HG03097 (cell line): ENCODE measurements at regions not wholly inside any gene's neighbourhood (a gene's known extent, or its start where the extent isn't known, plus 50 kb on each side); places are given as distances from the start of the nearest gene placed in this dataset.
"Not testable (repeated sequence)": the region's sequence is repeated elsewhere in the genome, so short reads cannot be mapped to it uniquely, and the experiment has no call there.

Source experiments
- ATAC-seq: cut with Tn5 transposase; IDR thresholded peaks from one replicate; pipeline ENCODE4 v1.9.1; 2021; ENCODE audit not compliant: unreplicated experiment, low FRiP score

DNA sequence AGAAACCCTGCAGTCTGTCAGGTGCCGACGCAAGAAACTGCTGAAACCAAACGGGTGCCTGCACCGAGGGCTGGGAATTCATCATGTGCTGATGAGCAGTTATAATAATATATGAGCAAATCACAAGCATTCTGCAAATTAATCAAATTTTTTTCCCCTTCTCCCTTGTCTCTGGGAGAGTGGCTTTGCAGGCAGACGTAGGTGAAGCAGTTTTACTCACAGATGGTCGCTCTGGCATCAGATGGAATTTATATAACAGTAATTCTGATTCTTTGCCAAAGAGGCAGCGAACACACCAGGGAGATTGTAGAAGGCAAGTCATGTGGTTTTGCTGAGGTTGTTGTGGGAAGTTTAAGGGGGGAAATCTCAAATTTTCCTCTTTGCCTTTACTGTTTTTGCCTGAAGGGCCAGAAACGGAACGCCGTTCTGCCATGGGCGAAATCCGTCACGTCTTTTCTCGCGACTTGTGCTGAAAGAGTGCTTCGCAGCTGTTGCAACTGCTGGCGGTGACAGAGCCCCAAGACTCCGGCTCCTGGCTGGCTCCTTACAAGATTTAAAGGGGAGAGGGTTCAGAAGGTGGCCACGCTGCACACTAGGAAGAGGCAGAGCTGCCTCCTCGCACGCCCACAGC is 320.1 kb downstream of the ZNF536 start:
- no peak for ATAC-seq

DNA sequence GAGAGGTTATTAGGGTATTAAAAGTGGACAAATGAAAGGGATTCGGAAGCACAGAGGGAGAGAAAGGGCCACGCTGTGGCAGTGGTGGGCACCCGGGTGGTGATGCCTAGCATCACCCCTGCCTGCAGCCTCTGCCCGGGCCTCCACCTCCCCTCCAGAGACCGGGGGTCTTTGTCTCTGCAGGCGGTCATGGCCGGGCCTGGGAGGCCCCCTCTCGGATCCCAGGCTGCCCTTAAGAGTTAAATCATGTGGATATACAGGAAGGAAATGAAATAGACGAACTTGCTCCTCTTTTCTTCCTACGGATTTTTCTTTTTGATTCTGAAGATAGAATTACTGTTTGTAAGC is 319.6 kb downstream of the ZNF536 start:
- ATAC-seq, result no peak

DNA sequence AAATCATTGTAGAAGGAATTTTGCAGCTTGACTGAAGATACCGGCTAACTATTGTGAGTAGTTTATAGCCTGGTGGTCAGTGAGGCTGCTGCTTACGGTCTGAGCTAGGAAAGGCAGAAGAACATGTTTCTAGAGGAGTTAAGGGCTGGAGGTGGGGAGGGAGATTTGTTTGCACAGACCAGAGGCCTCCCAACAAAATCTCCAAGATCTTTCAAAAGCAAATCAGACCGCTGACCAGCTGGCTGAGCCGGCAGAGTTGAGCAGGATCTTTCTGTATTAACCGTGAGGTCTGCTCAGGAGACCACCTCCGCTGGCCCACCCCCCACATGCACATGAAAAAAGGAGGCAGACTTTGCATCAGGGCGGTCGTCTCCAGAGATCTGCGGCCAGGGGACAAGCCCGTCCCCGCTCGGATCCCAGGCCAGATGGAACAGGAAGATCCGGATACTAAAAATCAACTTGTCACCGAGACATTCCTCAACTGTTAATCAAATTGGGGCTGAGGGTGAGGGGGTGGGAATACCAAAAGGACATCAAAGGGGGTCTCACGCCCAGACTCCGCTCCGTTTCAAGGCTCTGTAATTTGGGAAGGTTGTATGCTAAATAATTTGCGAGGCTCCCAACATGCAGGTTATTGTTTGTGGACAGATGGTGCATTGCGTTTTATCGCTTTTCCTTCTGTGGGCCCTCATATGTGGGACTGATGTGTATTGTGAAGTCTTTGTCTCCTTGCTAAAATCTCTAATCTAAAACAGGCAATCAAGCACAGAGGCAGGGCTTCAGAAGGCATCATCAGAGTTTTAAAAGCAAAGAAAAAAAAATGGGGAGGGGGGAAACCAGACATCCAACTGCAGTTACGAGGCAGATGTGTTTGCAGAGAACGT is 319.0 kb downstream of the ZNF536 start:
- no peak for ATAC-seq

DNA sequence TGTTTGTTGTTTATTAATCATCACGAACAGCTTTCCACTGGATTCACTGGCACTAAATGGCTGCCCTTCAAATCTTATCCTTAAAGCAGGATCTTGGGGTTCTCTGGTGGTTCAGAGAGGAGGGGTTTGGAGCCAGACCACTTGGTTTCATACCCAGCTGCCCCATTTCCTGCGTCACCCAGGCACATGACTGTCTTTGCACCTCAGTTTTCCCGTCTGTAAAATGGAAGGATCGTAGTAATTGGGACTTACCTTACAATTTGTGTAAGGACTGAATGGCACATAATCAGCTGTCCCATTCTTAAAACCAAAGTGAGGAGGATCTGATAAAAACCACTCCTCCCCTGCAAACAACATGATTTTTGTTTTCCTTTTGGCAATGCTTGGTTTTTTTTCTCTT is 318.3 kb downstream of the ZNF536 start:
- ATAC-seq, result no peak

DNA sequence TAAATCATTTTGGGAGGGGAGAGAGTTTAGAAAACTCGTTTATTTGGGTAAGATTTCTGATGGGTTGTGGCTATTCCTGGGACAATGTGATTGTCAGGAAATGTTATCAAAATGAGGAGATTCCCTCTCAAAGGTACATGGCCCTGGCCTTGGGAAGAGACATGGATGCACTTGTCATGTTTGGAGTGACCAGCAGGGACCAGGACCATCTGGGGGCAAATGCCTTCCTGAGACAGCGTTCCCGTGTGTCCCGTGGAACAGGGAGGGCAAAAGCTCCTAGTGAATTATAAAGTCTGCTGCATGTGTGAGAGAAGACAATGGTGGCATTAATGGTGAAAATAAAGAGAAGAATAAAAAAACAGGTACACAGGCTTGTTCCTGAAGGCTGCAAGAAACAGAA is 317.3 kb downstream of the ZNF536 start:
- no peak for ATAC-seq

DNA sequence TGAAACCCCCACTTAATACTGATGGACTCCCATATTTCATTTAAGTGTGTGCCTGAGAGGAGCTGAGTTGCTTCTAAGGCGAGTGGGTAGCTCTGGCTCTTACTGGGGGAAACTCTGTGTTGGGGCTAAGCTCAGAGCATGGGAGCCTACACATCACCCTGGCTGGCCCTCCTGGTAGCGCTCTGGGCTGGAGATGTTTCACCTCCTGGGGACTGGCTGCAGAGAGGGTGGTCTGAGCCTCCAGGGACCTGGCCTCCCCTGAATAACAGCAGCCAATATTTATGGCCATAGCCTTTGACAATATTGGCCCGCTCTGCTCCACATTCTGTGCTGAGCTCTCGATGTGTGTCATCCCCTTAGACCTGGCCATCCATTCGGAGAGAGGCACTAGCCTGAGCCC is 316.5 kb downstream of the ZNF536 start:
- no peak for ATAC-seq

DNA sequence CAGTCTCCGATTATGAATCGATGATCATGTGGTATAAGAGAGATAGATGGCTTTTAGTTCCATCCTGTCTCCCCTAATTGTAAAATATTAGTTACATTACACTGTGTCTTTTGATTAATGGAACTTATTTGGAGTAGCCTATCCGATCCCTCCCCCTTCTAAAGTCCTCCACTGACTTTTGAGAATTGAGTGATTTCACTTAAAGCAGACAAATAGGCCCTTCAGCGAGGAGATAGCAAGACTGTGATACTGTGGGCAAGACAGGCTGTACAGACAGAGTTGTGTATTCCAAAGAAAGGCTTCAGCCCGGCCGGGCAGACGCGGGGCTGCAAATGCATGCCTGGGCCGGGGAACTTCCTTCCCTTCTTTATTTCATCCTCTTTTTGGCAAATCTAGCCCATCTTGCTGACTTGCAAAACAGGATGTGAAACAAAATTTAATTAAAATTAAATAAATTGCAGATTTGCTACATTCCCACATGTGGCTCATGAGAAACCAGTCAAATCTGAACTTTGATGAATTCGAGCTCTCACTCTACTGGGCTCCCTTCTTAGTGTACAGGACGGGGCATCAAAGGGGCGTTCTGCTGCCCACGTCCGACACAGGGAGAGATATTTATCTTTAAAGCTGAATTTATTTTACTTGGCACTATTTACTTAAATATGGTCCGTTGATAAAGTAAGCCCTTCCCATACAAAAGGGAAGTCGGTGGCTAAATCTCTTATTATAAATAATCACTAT is 314.8 kb downstream of the ZNF536 start:
- ATAC-seq, result no peak

DNA sequence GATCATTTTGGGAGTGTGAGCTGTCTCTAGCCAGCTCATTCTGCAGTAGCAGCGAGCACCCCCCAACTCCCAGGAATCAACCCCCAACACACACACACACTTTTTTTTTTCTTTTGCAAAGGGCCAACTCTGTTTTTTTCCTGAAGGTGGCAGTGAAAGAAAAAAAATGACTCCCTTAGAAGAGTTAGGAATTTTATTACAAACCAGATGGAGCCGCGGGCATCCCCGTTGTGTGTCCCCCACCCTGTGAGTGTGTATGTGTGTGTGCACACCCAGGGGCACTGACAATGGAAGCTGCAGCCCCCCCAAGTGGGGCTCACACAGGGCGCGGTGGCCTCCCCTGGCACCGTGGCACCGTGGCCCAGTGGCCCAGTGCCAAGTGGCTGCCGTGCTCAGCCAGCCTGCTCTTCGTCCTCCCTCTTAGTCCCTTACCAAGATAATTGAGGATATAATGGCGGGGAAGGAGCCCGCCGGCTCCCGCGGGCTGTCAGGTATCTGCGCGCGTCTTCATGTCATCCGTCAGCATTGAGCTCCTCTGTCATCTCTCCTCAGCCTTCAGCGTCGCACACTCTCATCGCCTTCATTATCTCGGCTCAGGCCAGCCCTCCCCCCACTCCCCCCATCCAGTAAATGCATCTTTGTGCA is 314.1 kb downstream of the ZNF536 start:
- ATAC-seq, result no peak

DNA sequence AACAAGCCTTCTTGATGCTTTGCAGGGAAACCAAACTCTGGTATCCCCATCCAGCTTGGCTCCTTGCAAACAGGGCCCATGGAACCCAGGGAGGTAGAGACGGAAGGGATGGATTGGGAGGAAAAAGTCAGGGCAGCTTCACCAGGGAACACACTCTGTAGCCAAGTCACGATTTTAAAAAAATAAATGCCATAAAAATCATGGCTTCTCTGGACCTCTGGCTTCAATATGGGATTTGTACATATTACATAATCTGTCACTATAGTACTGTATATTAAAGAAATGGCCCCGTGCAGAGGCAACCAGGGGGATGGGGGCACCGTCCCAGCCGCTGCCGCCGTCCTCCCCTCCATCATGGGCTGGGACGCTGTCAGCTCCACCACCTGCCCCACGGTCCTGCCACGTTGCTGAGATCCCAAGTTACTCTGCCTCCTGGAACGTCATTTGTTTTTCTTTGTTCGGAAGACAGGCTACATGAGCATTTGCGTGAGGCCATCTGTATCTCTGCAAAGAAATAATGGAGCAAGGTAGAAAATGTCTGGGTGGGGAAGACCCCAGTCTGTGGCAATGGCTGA is 313.3 kb downstream of the ZNF536 start:
- no peak for ATAC-seq

DNA sequence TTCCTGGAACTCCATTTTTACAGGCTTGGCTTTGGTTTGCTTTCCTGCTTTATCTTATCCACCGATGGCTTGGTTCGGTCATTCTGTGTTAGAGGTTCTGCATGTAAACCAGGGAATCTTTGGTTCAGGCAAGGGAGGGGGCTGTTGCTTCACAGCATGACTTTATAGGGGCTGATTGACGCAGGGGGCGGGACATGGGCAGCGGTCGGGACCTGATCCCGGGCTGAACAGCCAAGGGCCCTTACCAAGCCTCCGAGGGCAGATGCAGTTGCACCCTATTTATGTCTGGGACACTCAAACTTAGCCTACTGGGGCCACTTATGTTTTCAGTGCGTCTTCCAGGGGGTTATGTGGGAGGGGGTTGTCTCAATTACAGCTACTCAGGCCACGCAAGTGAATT is 312.4 kb downstream of the ZNF536 start:
- ATAC-seq, result no peak

DNA sequence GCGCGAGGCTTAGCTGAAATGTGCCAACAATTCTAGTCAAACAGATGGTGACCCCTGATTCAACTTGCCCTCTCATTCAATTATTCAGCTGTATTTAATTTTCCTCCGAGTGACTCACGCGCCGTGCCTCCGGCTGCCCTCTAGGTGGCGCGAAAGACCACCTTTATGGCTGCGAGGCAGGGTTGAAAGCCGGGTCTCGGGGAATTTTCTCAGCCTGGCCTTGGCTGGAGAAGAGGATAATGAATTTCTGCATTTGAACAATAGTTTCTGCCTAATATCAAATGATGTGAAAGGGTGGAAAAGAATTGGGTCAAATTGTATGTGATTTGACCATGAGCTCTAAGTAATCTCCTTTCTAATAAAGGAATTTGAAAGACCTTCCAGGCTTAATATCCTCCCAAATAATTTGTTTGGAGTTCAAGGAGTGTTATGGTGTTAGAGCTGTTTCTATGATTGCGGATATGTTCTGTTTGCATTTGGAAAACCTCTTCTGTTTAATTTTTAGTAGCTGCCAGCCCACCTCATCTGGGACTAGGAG is 310.9 kb downstream of the ZNF536 start:
- no peak for ATAC-seq

DNA sequence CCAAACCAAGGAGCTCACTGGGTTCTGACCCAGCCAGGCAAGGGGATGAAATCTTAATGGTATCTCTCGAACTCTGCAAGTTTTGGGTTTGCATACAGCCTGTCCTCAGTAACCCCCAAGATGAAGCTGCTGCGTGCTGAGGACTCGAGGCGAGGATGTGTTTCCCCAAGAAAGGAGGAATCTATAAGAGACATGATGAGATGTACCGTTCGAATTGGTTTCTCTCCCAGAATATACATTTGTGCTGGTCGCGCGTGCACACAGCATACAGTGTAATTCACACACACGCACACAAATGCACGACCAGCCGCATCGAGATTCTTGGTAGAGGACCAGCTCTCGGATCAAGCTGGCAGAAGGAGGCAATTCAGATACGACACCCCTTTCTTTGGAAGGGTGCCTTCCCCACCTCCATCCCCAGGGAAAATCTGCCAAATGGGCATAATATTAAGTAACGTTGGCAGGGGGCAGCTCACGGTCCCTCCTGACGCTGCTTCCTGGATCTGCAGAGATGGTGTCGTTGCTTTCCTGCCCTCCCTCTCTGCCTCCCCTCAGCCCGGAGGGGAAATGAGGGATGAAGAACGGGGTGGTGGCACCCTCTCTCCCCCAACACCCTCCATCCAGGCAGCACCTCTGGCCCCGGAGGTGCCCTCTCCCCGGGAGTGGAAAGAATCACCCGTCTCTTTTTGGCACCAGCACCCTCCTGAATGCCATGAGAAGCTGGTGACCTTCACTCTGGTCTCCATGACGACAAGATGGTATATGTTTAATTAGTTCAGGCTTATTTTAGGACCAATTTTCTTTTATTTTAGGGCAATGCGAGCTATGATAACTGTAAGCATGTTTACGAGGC is 310.2 kb downstream of the ZNF536 start:
- ATAC-seq, result no peak

DNA sequence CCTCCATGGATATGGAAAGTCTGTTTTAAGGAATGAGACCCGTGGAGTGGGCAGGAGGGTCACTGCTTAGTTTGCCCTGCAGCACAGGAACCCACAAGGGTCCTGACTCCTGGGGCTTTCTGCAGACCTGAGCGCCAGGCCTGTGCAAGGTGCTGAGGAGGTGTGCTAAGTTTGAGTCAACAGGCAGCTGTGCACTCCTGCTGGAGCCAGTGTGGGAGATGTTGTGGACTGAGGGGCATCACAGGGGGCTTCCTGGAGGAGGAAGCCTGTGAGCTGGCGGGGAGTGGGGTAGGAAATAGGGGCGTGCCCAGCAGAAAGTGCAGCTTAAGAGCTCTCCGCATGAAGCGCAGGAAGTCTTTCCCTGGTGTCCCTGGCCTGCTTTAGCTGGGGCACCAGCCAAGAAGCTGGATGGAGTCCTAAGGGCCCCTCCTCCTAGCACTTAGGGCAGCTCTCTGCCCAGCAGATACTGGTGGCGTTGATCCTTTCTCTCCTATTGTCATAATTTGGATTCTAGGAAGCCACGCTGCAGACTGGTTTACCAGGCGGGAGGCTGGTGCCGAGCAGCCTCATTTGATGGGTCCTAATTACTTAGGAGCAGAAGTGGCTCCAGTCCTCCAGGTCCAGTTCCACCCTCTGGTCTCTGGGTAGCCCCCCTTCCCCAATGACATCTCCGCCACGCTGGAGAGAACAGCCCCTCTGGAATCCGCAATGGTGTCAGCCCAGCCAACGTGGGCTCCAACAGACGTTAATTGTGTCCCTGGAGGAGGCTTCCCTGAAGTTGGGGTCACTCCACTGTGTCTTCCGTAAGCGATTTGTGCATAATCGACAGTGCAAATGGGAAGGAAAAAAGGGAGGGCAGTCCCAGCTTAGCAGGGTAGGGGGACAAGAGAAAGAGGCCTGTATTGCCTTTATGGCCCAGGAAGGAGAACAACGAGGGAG is 309.2 kb downstream of the ZNF536 start:
- no peak for ATAC-seq

DNA sequence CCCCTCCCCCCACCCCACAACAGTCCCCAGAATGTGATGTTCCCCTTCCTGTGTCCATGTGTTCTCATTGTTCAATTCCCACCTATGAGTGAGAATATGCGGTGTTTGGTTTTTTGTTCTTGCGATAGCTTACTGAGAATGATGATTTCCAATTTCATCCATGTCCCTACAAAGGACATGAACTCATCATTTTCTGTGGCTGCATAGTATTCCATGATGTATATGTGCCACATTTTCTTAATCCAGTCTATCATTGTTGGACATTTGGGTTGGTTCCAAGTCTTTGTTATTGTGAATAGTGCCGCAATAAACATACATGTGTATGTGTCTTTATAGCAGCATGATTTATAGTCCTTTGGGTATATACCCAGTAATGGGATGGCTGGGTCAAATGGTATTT is 308.2 kb downstream of the ZNF536 start:
- ATAC-seq, result not testable (repeated sequence)

DNA sequence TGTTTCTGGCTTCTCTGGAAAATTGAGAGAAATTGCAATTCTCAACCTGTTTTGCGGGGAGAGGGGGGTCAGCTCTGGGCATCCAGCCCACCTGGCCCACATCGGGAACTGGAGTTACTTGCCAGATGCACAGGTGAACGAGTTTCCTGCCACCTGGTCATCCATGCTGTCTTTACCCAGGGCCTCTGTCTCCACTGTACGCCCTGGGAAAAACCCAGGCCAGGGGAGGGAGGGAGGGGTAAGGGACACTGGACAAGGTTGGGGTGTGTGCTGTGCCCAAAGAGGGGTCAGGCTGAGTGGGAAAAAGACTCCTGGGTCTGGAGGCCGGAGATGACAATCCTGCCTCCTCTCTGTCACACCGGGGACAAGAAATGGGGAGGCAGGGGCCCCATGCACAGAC is 307.6 kb downstream of the ZNF536 start:
- no peak for ATAC-seq

DNA sequence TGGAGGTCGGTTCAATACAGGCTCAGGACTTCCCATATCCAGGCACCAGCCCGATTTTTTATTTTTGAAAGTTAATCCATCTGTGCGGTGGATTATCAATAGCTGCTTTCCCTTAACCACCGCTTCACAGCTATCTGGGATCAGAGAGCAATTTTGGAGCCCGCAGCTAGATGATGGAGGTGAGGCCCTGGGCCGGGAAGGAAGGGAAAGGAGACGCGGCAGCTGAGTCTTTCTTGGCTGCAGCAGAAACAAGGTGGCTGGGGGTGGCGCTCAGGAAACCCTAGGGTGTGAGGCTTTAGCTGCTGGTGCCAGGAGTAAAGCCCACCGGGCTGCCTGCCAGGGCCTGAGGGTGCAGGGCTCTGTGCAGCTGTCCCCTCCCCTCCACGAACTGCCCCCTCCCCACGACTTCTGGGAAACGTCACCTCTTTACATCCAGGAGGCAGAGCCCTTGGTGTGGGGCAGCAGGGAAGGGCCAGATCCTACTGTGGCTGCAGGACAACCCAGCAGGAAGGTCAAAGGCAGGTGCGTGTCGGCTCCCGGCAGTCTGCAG is 307.0 kb downstream of the ZNF536 start:
- no peak for ATAC-seq

DNA sequence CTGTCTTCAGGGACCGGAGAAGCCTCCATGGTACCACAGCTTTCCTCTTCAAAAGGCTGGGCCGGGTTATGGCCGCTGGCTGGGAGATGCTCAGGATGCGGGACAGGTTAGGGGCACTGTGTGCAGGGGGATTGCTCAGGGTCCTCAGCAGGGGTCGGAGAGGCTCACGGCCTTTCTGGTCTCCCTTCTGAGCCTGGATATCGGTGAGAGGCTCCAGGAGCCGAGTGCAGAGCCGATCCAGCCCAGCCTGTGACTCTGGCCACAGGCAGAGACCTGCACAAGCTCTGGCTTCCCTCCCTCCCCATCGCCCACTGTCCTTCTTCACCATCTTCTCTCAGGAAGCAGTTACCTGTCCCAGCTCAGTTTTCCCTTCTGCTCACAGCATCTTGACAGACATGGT is 306.0 kb downstream of the ZNF536 start:
- no peak for ATAC-seq

DNA sequence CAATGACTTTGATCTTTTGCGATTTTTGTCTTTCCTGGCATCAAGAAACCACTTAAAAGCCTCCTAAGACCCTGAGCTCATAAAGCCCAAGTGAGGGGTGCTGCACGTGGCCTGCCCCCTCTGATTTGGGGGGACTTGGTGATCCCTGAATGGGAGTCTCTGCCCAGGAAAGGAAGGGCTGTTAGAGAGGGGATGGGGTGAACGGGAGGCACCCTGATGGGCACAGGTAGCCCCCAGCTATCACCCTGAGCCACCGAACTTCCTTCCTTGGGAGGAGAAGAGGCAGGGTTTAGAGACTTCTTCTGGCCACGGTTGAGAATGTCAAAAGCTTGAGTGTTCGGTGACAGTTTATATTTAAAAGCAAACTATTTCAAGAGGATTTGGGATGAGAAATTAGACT is 305.5 kb downstream of the ZNF536 start:
- no peak for ATAC-seq
